IMR-90 (cell line): ENCODE measurements at regions not wholly inside any gene's neighbourhood (a gene's known extent, or its start where the extent isn't known, plus 50 kb on each side); places are given as distances from the start of the nearest gene placed in this dataset.
"Not testable (repeated sequence)": the region's sequence is repeated elsewhere in the genome, so short reads cannot be mapped to it uniquely, and the experiment has no call there.

Experiments
- ATAC-seq: fragments of 200-7000 bp; cut with Tn5 transposase; 2 replicates; pipeline ENCODE4 v1.9.1; 2020; ENCODE audit warnings: low read depth, mild to moderate bottlenecking, moderate library complexity
- BruUV-seq: library from RNA; stranded (reverse); fragments of 400-500 nt; replicated peaks from 2 replicates; lab custom pipeline; 2021; lab: Mats Ljungman, UMichigan
- CTCF ChIA-PET: fragments of 300-600 bp; formaldehyde crosslinking; extraction: SDS; loops from one replicate; lab custom pipeline; 2021; ENCODE audit warnings: antibody characterized with exemption; lab: Yijun Ruan, JAX
- POLR2A ChIA-PET: fragments of 300-600 bp; sonication (Branson Sonifier 250); formaldehyde crosslinking; loops from one replicate; lab custom pipeline; 2022; ENCODE audit warnings: antibody characterized with exemption; ENCODE audit not compliant: unreplicated experiment; lab: Charles Lee
- DNase-seq: peaks from one replicate; pipeline ENCODE4 v3.0.0; 2013
- H2AFZ ChIP-seq: replicated peaks from 2 replicates; pipeline ENCODE3; 2013; ENCODE audit warnings: low read length, mild to moderate bottlenecking; ENCODE audit not compliant: poor library complexity
- H2AK5ac ChIP-seq: 2 replicates; pipeline ENCODE4 v1.6.1; 2013; ENCODE audit warnings: low read depth, low read length, inconsistent platforms
- H2AK9ac ChIP-seq: replicated peaks from 2 replicates; pipeline ENCODE3; 2013; ENCODE audit warnings: mild to moderate bottlenecking, low read depth, low read length, moderate library complexity; ENCODE audit not compliant: poor library complexity
- H2BK120ac ChIP-seq: 2 replicates; pipeline ENCODE4 v1.6.1; 2013; ENCODE audit warnings: low read depth, low read length, inconsistent platforms
- H2BK15ac ChIP-seq: 3 replicates; pipeline ENCODE4 v1.6.1; 2013; ENCODE audit warnings: low read depth, low read length, inconsistent platforms
- H2BK20ac ChIP-seq: 2 replicates; pipeline ENCODE4 v1.6.1; 2013; ENCODE audit warnings: low read depth, mild to moderate bottlenecking, inconsistent platforms, low read length, moderate library complexity
- H2BK5ac ChIP-seq: 2 replicates; pipeline ENCODE4 v1.6.1; 2013; ENCODE audit warnings: mild to moderate bottlenecking, low read depth, low read length, inconsistent platforms; ENCODE audit not compliant: poor library complexity, severe bottlenecking
- H3K14ac ChIP-seq: replicated peaks from 2 replicates; pipeline ENCODE4 v1.6.1; 2013; ENCODE audit warnings: low read depth, low read length, inconsistent platforms
- H3K18ac ChIP-seq: 2 replicates; pipeline ENCODE4 v1.6.1; 2013; ENCODE audit warnings: low read depth, low read length, control low read depth
- H3K23ac ChIP-seq: 2 replicates; pipeline ENCODE4 v1.6.1; 2013; ENCODE audit warnings: low read depth, low read length, inconsistent platforms
- H3K27ac ChIP-seq: 2 replicates; pipeline ENCODE4 v1.5.1; 2013; ENCODE audit warnings: mild to moderate bottlenecking, control low read depth, low read length; ENCODE audit not compliant: insufficient read depth
- H3K27me3 ChIP-seq: 2 replicates; pipeline ENCODE4 v1.6.1; 2013; ENCODE audit warnings: low read length; ENCODE audit not compliant: control insufficient read depth, insufficient read depth
- H3K36me3 ChIP-seq: 2 replicates; pipeline ENCODE4 v1.6.1; 2013; ENCODE audit warnings: low read length, mixed read lengths; ENCODE audit not compliant: control insufficient read depth, insufficient read depth
- H3K4ac ChIP-seq: 2 replicates; pipeline ENCODE4 v1.6.1; 2013; ENCODE audit warnings: low read depth, low read length, inconsistent platforms
- H3K4me1 ChIP-seq: 2 replicates; pipeline ENCODE4 v1.6.1; 2013; ENCODE audit warnings: low read length, mixed read lengths; ENCODE audit not compliant: control insufficient read depth, insufficient read depth
- H3K4me2 ChIP-seq: 2 replicates; pipeline ENCODE4 v1.6.1; 2013; ENCODE audit warnings: low read depth, mild to moderate bottlenecking, control low read depth, low read length, moderate library complexity
- H3K4me3 ChIP-seq: 2 replicates; pipeline ENCODE4 v1.5.1; 2013; ENCODE audit warnings: low read depth, mild to moderate bottlenecking, control low read depth, low read length, moderate library complexity; ENCODE audit not compliant: insufficient read depth
- H3K56ac ChIP-seq: 2 replicates; pipeline ENCODE4 v1.6.1; 2013; ENCODE audit warnings: low read length, inconsistent platforms; ENCODE audit not compliant: insufficient read depth; ENCODE audit errors: extremely low read depth
- H3K79me1 ChIP-seq, 2 experiments: 2 replicates each; pipeline ENCODE4 v1.6.1; 2013; ENCODE audit warnings: low read length in 2 of 2, inconsistent platforms in 1 of 2, low read depth in 1 of 2
- H3K9ac ChIP-seq: 2 replicates; pipeline ENCODE4 v1.6.1; 2013; ENCODE audit warnings: low read depth, low read length, control low read depth
- H3K9me1 ChIP-seq: 2 replicates; pipeline ENCODE4 v1.6.1; 2013; ENCODE audit warnings: low read length, inconsistent platforms; ENCODE audit not compliant: insufficient read depth
- H3K9me3 ChIP-seq: 2 replicates; pipeline ENCODE4 v1.6.1; 2013; ENCODE audit warnings: low read length; ENCODE audit not compliant: control insufficient read depth, insufficient read depth
- H4K20me1 ChIP-seq: 2 replicates; pipeline ENCODE4 v1.6.1; 2013; ENCODE audit warnings: low read length, inconsistent platforms; ENCODE audit not compliant: insufficient read depth
- H4K5ac ChIP-seq: 2 replicates; pipeline ENCODE4 v1.6.1; 2013; ENCODE audit warnings: mild to moderate bottlenecking, low read depth, low read length, control low read depth
- H4K8ac ChIP-seq, 2 experiments: 2 replicates each; pipeline ENCODE4 v1.6.1; 2013; ENCODE audit warnings: low read depth in 2 of 2, low read length in 2 of 2, control low read depth in 1 of 2, inconsistent platforms in 1 of 2
- H4K91ac ChIP-seq: 2 replicates; pipeline ENCODE4 v1.6.1; 2013; ENCODE audit warnings: low read depth, low read length, inconsistent platforms; ENCODE audit not compliant: insufficient read depth
- WGBS, 2 experiments: methylation state at CpG; one replicate each; pipeline versions ENCODE4 v1.1.5 to v1.1.7; 2013; ENCODE audit warnings: missing lambda C conversion rate in 2 of 2; ENCODE audit not compliant: insufficient read length in 1 of 2; ENCODE audit errors: extremely low coverage in 2 of 2; 5-methylcytosine and 5-hydroxymethylcytosine counted together
- dilution Hi-C: fragments of 300-500 bp; cut with HindIII; formaldehyde crosslinking; loops from one replicate; pipeline ENCODE4 v1.14.3; 2018; ENCODE audit warnings: low sequenced_read_pairs; ENCODE audit not compliant: unreplicated experiment
- in situ Hi-C: fragments of 300-500 bp; cut with MboI; formaldehyde crosslinking; loops from 3 replicates; pipeline ENCODE4 v1.14.3; 2019; ENCODE audit warnings: low sequenced_read_pairs, inconsistent platforms, mixed read lengths
- intact Hi-C: fragments of 100-400 bp; cut with micrococcal nuclease; formaldehyde crosslinking; loops from 2 replicates; pipeline ENCODE4 v1.10.0; 2022

DNA sequence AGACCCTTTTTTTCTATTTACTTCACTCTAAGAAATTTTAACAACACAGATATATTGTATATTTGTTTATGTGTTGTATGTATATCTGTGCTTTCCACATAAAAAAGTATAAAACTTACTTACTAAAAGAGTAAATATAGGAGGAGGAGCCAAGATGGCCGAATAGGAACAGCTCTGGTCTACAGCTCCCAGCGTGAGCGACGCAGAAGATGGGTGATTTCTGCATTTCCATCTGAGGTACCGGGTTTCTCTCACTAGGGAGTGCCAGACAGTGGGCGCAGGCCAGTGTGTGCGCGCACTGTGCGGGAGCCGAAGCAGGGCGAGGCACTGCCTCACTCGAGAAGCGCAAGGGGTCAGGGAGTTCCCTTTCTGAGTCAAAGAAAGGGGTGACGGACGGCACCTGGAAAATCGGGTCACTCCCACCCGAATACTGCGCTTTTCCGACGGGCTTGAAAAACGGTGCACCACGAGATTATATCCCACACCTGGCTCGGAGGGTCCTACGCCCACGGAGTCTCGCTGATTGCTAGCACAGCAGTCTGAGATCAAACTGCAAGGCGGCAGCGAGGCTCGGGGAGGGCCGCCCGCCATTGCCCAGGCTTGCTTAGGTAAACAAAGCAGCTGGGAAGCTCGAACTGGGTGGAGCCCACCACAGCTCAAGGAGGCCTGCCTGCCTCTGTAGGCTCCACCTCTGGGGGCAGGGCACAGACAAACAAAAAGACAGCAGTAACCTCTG, 156.5 kb downstream of the EXOC5 start:
- H3K23ac ChIP-seq, H2BK15ac ChIP-seq, H2BK120ac ChIP-seq, H4K8ac ChIP-seq, H3K36me3 ChIP-seq, H2BK5ac ChIP-seq, H3K56ac ChIP-seq, H3K4me3 ChIP-seq, H2AFZ ChIP-seq, CTCF ChIA-PET, H3K79me1 ChIP-seq, ATAC-seq, dilution Hi-C loops, H3K9me1 ChIP-seq, in situ Hi-C loops, intact Hi-C loops, H2AK5ac ChIP-seq, H3K4me1 ChIP-seq, H3K18ac ChIP-seq, BruUV-seq, POLR2A ChIA-PET, H3K14ac ChIP-seq, H3K9me3 ChIP-seq, H3K27ac ChIP-seq, H4K20me1 ChIP-seq, H2BK20ac ChIP-seq, H4K5ac ChIP-seq, H4K91ac ChIP-seq, H2AK9ac ChIP-seq, H3K4ac ChIP-seq, H3K9ac ChIP-seq, DNase-seq, H3K27me3 ChIP-seq, H3K4me2 ChIP-seq: not testable (repeated sequence)
- no CpG with 5 or more reads among the region's 32 CpGs for WGBS, 2 experiments

GRCh38 chr14:57110411-57110810, 158.3 kb downstream of the EXOC5 start:
- BruUV-seq, in situ Hi-C loops, intact Hi-C loops: not testable (repeated sequence)

More at GRCh38 chr14:57110411-57110810, 158.3 kb downstream of the EXOC5 start:
- H2BK15ac ChIP-seq, POLR2A ChIA-PET, H3K9me3 ChIP-seq, H3K56ac ChIP-seq, H2BK120ac ChIP-seq, H4K8ac ChIP-seq, H2BK20ac ChIP-seq, H3K9me1 ChIP-seq, H3K14ac ChIP-seq, CTCF ChIA-PET, H2AFZ ChIP-seq, DNase-seq, H2AK5ac ChIP-seq, H3K4me1 ChIP-seq, H3K18ac ChIP-seq, H3K4ac ChIP-seq, H3K27ac ChIP-seq, H2AK9ac ChIP-seq, H4K5ac ChIP-seq, ATAC-seq, H3K4me2 ChIP-seq, dilution Hi-C loops, H2BK5ac ChIP-seq, H3K9ac ChIP-seq, H3K36me3 ChIP-seq, H4K20me1 ChIP-seq, H3K23ac ChIP-seq, H3K27me3 ChIP-seq, H3K4me3 ChIP-seq, H4K91ac ChIP-seq, H3K79me1 ChIP-seq: not testable (repeated sequence)
- WGBS, 2 experiments: no CpG with 5 or more reads among the region's 4 CpGs
